GM19438 (cell line): ENCODE measurements at regions not wholly inside any gene's neighbourhood (a gene's known extent, or its start where the extent isn't known, plus 50 kb on each side); places are given as distances from the start of the nearest gene placed in this dataset.
"Not testable (repeated sequence)": the region's sequence is repeated elsewhere in the genome, so short reads cannot be mapped to it uniquely, and the experiment has no call there.

Experiments
- ATAC-seq: cut with Tn5 transposase; IDR thresholded peaks from one replicate; pipeline ENCODE4 v1.9.1; 2021; ENCODE audit warnings: low read depth; ENCODE audit not compliant: unreplicated experiment

- not testable (repeated sequence) for ATAC-seq
These were observed 283.4 kb upstream of the NBPF12 start for GRCh38 chr1:146654763-146655162.

DNA sequence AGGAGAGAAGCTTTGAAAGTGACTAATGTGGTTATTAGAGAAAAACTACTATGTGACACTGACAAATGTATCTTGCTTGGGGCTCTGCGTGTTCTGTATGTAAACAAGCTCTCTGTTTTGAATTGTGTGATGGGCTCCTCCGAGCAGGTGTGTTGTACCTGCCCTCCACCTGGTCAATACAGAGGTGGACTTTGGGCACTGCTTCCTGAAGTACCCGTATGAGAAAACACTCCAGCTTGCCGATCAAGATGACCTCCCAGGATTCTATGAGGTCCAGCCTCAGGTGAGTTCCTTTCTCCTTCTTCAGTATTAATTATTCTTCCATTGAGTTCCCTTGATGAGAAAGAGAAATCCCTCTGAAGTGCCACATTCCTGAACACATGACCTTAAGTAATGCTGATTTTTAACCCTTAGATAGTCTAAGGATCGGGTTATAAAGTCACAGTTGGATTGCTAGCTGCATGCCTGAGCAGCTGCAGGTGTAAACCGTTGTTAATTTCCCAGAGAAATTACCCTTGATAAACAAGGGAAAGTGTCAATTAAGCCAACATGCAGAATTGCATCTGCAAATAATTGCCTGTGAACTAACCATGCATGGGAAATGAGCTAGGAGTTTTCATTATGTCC lies 292.0 kb upstream of the NBPF12 start:
- not testable (repeated sequence) for ATAC-seq

- not testable (repeated sequence) for ATAC-seq
These were observed 296.6 kb upstream of the NBPF12 start for GRCh38 chr1:146641534-146641933.

GRCh38 chr1:146640671-146641070 lies 297.5 kb upstream of the NBPF12 start:
- not testable (repeated sequence) for ATAC-seq

DNA sequence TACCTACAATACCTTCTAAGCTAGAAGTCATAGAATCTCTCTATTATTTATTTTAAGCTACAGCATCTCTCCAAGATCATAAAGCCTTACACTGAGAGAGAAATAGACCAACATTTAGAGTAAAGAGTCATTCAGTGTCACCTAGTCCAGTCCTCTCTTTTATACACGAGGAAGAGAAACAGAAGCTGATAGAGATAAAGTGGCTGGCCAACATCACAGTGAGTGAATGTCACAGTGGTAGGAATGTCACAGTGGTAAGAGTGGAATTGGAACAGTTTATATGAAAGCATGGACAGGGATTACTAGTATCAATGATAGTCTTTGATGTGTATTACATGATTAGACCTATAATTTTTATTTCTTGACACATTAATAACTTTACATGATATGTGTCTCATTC lies 307.8 kb upstream of the NBPF12 start:
- ATAC-seq = not testable (repeated sequence)

GRCh38 chr1:146618582-146618981 lies 319.5 kb upstream of the NBPF12 start:
- ATAC-seq = not testable (repeated sequence)

GRCh38 chr1:146604681-146605080 lies 333.4 kb upstream of the NBPF12 start:
- not testable (repeated sequence) for ATAC-seq

DNA sequence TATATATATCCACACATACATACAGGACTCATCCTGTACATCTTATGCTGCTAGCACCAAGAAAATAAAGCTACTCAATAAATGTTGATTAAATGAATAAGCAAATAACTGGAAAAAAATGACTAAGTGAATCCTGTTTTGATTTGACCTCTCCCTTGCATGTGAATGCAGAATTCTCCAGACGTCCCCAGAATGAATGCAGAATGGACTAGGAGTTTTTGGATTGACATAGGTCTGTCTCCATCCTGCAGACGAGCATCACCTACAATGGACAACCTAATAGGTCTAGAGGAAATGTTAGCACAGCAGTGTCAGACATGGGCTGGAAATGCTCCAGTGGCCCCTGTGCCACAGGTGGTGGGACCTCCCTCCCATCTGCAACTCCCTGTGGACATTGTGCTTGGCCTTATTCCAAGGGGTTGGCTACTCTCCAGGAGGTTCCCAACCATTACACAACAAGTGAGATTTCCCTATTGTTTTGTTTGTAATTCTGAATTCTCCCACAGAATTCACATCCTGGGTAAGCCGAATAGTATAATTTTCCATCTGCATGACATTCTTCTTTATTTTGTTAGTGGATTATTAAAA lies 337.3 kb upstream of the NBPF12 start:
- not testable (repeated sequence) for ATAC-seq

DNA sequence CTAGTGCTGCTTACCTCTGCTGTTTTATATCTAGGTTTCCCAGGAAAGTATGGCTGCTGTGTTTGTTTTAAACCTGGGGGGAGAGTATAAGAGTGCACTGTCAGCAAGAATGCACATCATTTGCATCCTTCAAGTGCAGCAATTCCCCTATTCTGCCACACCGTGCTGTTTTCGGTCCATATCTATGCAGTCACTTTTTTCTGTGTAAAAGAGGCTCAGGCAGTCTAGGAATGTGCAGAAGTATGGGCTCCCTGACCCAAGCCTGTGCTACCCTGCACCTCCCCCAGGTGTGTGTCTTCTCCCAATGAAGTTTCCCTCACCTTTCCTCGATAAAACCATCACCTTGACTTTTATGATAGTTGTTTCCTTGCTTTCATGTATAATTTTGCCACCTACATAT lies 338.2 kb upstream of the NBPF12 start:
- ATAC-seq = not testable (repeated sequence)

GRCh38 chr1:146581229-146581628 lies 352.4 kb upstream of the NOTCH2NLA start:
- not testable (repeated sequence) for ATAC-seq

DNA sequence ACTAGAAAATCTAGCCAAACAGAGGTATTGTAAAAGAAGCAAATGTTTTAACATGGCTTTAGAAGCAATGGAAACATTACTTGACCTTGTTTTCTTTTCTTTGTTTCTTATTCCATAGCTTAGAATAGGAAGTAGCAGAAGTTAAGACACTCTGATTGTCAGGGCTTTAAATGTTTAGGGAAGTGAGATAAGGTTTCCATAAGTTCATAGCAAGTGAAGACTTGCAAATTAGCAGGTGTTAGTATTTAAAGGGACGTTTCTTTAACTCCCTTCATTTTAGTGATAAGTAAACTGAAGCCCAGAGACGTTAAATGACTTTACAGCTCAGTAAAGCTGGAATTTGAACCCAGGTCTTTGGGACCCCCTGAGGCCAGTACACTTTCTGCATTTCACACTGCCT lies 338.7 kb upstream of the NOTCH2NLA start:
- not testable (repeated sequence) for ATAC-seq

DNA sequence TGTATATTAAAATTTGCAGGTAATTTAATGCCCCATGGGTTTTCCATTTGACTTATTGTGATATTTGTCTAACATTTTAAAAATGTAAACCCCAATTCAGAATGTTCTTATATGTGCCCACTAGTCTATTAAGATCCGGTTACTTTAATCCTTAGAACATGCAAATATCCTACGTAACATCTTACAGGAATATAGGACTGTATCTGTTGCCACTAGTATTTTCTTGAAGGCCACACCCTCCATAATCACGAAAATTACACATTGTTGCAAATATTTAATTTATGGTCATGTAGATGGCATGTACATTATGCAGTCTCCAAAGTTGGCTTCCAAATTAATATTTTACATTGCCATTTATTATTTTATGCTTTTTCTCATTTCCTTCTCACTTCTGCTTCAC lies 329.2 kb upstream of the NOTCH2NLA start:
- ATAC-seq = not testable (repeated sequence)

DNA sequence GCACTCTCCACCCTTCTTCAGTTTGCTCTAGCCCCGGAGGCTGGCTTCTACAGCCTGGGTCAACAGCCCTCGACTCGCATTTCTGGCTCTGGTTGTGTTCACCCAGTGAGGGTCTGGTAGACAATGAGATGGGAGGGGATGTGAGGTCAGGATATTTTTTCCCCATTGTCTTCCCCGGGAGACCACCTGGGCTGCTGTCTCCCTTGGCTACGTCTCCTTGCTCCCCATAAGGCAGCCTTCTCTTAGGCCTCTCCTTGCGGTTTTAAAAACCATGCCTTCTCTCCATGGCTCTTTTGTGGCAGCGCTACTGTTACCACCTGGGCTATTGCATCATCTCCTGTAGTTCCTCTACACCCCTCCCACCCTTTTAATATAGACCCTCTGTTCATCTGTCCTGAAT lies 327.6 kb upstream of the NOTCH2NLA start:
- not testable (repeated sequence) for ATAC-seq

DNA sequence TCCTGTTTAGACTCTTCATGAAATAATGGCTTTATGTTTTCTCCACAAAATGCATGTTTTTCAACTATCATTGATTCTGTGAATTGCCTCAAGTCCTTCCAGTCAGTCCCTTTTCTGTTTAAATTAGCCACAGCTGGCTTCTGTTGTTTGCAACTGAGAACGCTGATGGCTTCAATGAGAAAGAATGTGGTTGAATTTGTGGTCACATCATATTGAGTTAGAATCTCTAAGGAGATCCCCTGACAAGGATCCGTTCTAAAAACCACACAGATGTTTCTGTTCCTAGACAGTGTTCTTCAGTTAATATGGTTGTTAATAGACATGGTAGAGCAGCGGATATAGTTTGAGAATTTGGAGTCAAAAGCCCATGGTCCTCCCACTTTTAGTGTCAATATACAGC lies 323.6 kb upstream of the NOTCH2NLA start:
- ATAC-seq = not testable (repeated sequence)

- ATAC-seq = not testable (repeated sequence)
These were observed 319.9 kb upstream of the NOTCH2NLA start for GRCh38 chr1:146548684-146549083.

DNA sequence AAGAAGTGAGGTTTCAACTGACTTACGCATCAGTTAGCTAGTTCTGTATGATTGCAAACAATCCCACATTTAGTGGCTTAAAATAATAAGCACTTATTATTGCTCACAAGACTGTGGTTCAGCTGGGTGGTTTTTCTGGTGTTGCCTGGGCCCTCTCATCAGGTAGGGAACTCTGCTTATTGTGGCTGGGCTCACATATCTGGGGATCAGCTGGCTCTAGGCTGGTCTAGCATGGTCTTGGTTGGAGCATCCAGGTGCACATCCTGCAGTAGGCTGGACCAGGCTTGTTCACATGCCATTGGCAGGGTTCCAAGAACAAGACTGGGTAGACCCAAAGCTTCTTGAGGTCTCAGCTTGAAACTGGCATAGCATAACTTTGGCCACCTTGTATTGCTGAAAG lies 317.4 kb upstream of the NOTCH2NLA start:
- not testable (repeated sequence) for ATAC-seq

DNA sequence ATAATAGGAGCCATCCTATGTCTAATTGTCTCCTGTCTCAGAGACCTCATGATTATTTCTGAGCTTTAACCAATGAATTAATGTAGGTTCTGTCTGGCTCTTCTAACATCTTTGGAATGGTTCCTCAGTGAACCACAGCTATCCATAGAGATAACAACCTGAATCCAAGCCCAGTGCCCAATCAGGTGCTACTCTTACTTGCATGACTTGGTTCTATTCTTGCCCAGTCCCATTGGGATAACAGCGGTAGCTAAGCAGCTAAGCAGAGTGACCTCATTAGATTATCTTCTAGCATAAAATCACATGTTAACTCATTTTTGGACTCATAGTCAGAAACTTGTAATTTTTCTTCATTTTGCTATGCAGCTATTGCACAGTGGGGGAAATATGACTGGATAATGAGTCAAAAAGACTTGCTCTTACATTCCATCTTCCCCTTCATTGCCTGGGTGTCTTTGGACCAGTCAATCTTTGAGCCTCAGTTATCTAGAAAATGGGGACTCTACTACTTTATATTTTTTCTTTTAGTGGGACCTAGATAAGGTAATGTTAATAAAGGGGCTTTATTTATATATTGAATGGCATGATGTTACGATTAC lies 309.1 kb upstream of the NOTCH2NLA start:
- not testable (repeated sequence) for ATAC-seq

DNA sequence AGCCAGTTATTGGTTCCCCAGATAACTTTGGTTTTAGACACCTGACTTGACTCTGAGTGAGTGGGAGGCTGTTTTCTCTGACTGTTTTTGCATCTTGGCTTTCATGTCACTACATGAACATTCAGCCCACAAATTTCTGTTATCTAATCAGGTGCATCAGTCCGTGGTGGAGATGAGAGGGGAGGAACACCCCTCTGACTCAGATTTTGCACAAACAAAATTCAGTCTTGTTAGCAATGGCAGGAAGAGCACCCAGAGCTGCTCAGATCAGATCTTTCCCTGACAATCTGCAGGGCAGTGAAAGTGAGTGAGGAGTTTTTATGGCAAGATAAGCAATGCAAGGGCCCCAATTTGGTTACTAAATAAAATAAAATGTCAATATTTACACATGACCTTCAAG lies 307.2 kb upstream of the NOTCH2NLA start:
- ATAC-seq = not testable (repeated sequence)

DNA sequence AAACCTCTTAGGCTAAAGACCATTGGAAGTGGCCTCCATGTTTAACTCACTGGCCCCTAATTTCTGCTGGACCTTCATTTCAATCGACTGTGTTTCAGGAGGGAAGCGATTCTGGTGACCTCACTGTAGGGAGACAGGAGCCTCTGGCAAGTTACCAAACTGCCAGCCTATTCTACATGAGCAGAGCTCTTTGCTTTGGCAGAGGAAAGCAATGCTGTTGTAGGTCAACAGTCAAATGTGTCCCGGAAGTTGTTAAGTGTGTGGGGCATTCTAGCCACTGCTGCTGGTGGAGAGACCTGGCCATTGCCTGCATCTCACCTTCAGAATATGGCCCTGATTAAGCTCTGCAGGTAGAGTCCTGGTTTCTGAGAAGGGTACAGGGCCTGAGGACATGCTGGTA lies 306.8 kb upstream of the NOTCH2NLA start:
- ATAC-seq = not testable (repeated sequence)

GRCh38 chr1:146530958-146531357 lies 302.1 kb upstream of the NOTCH2NLA start:
- ATAC-seq = not testable (repeated sequence)

GRCh38 chr1:146522812-146523211 lies 294.0 kb upstream of the NOTCH2NLA start:
- ATAC-seq = not testable (repeated sequence)

DNA sequence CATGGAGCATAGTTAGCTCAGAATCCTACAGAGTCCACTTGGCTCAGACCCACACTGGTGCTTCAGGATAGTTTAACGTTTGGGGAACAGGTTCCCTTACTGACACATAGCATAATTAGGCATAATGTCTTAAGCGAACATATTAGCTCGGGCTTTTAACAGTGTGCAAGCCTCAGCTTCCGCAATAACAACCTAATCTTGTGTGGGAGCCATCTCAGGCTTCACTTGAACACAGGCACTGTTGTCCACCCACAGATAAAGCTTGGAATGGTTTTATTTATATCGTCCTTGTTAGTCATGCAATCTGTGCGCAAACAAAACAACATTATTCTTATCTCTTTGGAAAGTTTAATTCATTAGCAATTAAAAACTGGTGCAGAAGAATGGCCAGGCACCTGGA lies 293.5 kb upstream of the NOTCH2NLA start:
- ATAC-seq = not testable (repeated sequence)
